PC-3 (cell line): ENCODE measurements at regions not wholly inside any gene's neighbourhood (a gene's known extent, or its start where the extent isn't known, plus 50 kb on each side); places are given as distances from the start of the nearest gene placed in this dataset.

Experiments
- EZH2 ChIP-seq: fragments of 300-600 bp; sonication (generic); IDR thresholded peaks from one replicate; pipeline ENCODE4 v1.6.1; 2017; ENCODE audit warnings: antibody characterized with exemption, mild to moderate bottlenecking, low read length; ENCODE audit not compliant: unreplicated experiment
- EZH2phosphoT487 ChIP-seq: fragments of 300-600 bp; sonication (generic); IDR thresholded peaks from 2 replicates; pipeline ENCODE4 v1.6.1; 2018; ENCODE audit warnings: mild to moderate bottlenecking, antibody characterized with exemption, low read length, borderline replicate concordance
- TF ChIP-seq, protein P1 (sequence below): fragments of 300-600 bp; sonication (generic); conservative IDR thresholded peaks from 2 replicates; pipeline ENCODE4 v1.5.1; 2017; ENCODE audit warnings: antibody characterized with exemption, low read depth, mild to moderate bottlenecking, low read length

DNA sequence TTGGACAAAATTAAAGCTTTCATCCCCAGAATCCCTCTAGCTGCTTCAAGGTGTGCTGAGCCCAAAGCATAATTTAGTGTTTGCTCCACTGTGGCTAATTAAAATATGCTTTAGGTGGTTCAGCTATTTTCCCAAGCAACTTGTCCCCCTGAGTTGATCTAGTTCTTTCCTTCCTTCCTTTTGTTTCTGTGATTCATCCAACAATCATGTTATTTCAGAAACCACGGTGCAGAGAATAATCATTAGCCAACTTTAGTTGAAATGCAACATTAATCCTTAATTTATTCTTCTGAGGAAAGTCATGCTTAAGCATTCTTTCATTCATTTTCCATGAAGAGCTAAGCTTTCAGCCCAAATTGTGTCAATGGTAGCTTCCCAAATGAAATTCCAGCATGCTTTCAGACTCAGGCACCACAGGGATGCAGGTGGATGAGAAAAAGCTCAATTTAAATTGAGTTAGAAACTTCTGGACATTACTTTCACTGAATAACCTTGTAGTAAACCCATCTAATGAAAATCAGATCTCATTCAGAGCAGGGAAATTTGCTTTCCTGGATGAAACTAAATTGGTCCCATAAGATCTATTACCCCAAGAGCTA, 209.0 kb upstream of the NT5E start:
- TF ChIP-seq EZH2phosphoT487 (no peak), EZH2 (no peak)
- TF ChIP-seq, protein P1, sequence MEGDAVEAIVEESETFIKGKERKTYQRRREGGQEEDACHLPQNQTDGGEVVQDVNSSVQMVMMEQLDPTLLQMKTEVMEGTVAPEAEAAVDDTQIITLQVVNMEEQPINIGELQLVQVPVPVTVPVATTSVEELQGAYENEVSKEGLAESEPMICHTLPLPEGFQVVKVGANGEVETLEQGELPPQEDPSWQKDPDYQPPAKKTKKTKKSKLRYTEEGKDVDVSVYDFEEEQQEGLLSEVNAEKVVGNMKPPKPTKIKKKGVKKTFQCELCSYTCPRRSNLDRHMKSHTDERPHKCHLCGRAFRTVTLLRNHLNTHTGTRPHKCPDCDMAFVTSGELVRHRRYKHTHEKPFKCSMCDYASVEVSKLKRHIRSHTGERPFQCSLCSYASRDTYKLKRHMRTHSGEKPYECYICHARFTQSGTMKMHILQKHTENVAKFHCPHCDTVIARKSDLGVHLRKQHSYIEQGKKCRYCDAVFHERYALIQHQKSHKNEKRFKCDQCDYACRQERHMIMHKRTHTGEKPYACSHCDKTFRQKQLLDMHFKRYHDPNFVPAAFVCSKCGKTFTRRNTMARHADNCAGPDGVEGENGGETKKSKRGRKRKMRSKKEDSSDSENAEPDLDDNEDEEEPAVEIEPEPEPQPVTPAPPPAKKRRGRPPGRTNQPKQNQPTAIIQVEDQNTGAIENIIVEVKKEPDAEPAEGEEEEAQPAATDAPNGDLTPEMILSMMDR, result no peak
